ENCODE measurements at regions not wholly inside any gene's neighbourhood (a gene's known extent, or its start where the extent isn't known, plus 50 kb on each side); places are given as distances from the start of the nearest gene placed in this dataset.

- no peak for DNase-seq
Measured at GRCh38 chr6:146865756-146866379, 267.1 kb downstream of the ADGB start.

DNA sequence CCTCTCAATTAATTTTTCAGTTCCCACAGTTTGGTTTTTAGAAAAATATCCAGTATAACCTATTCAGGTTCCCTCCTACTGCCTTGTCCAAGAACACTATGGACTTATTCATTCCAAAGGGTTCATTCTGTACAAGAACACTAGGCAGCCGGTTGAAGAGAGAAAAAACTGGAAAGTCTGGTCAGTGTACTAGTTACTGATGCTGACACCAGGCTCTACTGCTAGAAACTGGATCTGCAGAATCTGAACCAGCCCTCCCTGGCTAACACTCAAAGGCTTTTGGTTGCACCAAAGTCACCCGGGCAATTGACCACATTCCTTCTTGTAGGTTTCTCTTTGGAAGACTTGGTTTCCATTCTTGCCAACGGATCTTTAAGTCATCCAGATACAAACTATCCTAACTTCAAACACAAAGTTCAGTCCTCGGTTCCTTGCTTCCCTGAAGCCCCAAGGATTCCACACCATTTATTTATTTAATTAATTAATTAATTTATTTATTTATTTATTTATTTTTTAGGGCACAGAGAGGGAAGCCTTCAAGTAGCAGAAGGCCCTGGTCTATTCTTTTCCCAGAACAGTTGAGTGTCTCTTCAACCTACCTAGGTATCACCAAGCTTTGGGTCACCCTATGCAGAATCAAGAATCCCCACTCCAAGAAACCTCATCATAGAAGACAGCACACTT lies 268.1 kb downstream of the ADGB start:
- DNase-seq: no peak

- DNase-seq: no peak
Measured at GRCh38 chr6:146868671-146869209, 270.0 kb downstream of the ADGB start.

DNA sequence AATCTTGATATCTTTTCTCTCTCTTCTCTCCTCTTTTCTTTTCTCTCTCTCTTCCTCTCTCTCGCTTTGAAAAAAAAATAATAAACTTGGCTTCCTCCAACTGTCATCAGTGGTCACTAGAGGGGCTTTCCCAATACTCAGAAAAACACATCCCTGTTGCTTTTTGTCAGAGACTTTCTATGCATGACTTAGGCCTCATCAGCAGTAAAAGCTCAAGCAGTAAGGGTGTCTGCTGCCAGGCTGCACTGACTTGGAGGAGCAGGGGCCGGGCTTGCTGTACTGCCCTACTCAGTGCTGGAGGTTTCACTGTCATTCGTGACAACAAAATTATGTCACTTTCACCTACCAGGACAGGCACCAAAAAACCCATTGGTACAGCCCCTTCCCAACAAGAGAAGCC lies 272.0 kb downstream of the ADGB start:
- DNase-seq: no peak

DNA sequence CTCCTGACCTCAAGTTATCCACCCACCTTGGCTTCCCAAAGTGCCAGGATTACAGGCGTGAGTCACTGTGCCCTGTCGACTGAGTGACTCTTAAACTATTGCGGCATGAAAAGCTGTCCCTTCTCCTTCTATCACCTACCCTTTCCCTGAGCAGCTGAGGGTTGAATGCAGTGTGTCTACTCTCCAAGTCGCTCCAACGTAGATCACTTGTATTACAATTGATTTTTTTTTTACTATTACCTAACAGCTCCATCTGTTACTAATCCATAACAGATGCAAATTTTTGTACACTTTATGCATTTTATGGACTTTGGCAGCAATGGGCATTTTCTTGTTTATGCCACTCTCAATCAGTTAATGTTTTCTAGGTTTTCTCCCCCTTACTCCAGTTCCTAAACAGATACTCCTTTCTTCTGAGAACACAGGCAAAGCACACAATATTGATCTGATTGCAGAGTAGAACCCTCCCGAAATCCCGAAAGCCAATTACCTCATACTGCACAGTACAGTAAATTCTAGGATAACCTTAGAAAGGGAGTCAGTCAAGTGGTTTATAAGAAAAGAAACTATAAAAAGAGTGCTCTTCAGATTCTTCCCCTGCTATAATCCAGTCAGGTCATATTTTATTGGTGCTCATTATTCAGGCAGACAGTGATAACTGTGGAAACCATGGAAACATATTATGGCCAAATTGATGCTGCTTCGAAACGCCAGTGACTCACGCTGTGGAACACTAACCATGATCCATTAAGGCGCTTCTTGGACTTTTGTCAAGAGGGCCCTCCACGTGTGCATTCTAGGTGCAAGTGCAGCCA lies 273.0 kb downstream of the ADGB start:
- no peak for DNase-seq

GRCh38 chr6:146872426-146872785 lies 273.6 kb downstream of the ADGB start:
- no peak for DNase-seq

DNA sequence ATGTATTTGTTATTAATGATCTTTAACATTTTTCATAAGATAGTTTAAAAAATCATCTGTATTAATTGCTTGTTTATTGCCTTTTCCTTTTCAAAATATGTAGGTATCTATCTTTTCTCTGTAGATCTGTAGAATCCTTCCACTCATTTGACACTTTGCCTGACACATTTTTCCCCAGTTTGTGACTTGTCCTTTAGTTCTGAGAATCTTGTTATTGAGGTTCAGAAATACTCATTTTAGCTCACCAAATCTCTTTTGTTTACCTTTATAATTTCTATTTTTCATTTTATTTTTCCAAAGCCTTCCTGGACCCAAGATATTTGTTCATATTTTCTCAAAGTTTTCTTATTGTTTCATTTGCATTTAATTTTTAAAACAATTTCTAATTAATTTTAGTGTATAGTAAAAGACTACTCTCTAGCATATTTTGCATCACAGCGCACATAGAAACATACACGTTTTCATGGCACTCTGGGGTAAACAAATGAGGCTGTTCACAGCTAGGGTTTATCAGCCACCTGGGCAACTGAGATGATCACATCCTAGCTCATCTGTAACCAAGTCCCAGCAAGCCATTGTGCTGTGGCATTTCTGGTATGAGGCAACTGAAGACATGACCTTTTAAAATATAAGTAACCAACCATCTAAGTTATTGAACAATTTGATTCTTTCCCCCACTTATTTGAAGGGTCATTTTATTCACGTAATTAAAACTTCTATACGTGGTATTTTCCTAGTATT lies 275.7 kb downstream of the ADGB start:
- DNase-seq: no peak

GRCh38 chr6:146875927-146876270 lies 277.1 kb downstream of the ADGB start:
- DNase-seq: no peak

DNA sequence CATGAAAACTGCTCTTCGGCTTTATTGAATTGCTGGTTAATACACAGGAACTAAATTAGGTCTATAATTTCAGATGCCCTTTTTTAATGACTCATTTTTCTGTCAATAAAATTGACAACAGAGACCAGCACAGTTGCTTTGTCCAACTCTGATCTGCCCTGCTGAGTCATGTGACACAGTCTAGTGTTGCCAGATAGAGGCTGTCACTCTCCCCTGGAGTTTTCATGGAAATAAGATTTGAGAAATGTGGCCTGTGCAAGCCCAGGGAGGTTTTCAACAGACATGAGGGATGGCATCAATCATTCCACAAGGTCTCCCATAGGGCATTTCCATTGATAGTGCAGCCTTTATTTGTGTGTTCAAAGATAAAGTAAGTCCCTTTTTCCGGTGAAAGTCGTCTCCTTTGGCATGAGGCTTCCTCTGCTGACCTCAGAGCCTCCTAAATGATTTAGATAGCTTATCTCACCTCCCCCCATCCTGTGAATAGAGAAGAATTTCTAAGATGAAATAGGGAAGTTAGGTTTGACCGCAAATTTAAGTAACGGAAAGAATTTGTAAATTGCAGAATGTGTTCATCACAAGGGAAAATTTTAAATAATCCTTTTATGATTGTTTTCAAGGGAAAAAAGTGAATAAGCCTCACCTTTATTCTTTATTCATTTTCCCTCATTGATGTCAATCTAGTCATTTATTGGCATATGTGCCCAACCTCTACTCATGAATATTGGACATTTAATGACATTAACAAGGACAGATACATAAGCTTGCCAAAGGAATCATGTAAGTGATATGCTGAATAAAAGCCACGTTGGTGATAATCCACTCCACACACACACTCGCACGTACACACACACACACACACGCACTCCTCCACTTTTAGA lies 277.7 kb downstream of the ADGB start:
- no peak for DNase-seq

GRCh38 chr6:146878168-146878951 lies 279.6 kb downstream of the ADGB start:
- DNase-seq: no peak

- DNase-seq: no peak
Measured at GRCh38 chr6:146878952-146879340, 280.2 kb downstream of the ADGB start.

DNA sequence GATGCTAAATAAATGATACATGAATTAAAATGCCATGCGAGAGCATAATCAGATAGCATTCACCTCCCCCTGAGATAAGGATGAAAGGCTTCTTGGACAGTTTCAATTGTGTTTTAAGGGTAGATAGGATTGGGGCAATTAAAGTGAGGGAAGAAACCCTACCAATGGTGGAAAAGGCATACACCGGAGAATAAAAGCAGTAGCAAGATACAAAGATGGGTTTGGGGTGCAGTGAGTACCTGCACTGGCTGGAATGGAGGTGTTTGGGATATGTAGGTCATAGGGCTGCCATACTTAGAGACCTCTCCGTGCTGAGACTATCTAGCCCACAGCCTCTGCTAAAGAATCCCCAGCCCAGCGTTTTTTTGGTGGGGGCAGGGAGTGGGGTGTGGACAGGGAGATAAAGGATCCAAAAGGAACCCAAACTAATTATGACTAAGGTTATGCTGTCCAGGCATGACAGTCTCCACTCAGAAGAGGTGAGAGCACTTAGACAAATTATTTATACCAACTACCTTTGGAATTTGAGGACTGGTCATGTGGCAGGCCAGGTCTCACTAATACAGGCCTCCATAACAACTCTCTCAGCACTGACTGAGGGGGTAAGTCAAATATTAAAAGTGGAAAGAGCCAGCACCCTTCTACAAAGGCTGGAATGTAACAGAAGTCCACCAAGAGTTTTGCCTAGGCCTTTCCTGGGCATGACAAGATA lies 280.8 kb downstream of the ADGB start:
- DNase-seq: no peak

DNA sequence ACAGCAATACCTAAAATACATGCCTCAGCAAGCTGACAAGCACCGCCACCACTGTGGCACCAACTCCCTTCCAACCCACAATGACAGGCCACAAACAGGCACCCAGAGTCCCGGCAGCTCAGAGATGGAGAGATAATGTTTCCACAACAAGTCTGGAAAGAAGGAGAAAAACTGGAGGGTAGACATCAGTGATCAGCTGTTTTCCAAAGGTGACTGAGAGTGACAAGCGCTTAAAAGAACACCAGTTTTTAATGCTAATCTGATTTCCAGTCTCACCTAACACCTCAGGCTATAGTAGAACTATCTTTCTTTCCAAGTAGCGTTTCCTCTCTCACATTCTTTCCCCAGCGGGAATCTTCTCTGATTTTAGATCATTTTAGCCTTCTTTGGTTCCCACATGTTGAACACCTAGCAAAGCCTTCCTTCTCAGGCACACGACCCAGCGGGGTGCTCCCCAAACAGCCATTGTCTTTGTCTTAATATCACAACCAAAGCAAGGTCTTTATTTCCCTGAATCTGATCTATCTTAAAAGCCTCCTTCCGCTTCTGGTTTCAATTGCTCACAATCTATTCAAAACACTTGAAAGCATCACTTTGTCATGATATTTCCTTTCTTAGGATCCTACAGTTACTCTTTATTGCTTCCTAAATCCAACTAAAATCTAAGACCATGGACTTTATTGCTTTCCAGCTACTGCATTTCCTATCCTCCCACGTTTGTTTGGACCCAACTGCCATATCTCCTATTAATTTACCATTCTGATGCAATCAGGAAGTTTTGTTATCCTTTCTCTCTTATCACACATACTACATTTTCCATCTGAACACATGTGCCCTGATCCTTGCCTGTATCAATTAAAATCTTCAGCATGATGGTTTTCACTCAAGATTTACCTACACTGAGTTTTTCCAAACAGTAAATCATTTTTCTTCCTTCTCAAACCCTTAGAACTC lies 282.7 kb downstream of the ADGB start:
- DNase-seq: no peak

- no peak for DNase-seq
Measured at GRCh38 chr6:146883640-146884531, 285.1 kb downstream of the ADGB start.

DNA sequence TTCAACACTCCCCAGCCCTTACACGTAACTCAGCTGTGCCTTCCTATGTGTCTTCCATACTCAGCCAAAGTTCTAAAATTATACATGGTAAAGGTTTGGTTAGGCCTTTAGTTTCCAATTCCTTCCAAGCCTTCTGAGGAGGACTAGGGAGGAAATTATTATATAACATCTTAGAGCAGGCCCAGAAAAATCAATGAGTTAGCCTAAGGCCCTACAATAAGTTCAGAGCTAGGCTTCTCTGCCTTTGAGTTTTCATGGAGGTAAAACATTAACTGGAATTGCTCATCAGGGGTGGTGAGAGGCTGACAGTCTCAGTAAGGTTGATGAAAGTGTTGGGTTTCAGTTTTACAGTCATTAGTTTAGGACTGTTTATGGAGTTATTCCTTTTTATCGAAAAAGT lies 286.0 kb downstream of the ADGB start:
- no peak for DNase-seq

DNA sequence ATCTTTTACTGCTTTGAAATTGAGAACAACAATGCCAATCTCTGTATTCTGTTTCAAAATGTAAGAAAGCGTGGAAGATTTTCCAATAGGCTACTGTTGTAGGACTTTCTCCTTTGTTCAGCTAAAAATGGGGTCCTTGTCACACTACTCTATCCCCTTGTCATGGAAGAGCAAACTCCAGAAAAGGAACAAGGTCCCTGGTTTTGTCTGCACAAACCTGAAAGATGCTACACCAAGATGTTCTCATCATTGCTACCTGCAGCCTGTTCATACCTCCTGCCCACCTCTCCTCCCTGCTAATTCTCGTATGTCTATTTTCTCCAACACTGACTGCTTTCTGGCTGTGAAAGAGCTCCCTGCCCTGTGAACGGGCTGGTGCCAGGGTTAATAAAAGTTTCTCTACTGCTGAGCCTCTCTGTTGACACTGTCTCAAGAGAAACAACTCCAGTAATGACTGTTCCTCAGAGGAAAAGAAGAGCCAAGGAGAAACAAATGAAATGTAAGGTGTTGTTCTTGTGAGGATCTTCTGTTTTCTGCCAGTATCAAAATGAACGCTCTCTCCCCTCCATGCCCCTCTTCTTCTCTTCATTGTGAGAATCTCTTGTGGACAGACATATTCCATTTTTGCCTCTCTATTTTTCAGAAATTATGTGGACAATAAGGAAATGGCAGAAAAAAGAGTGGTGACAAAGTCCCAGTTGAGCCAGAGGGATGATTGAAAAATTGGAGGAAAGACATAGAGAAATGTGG lies 287.1 kb downstream of the ADGB start:
- no peak for DNase-seq
